ENCODE measurements at regions not wholly inside any gene's neighbourhood (a gene's known extent, or its start where the extent isn't known, plus 50 kb on each side); places are given as distances from the start of the nearest gene placed in this dataset.

GRCh38 chr11:121927097-121927785 lies 188.8 kb downstream of the BLID start:
- no peaks in the 10 kb centered on the region for H3K27me3 ChIP-seq (ENCODE audit: insufficient read depth, low read depth, low read length)
- H3K4me3 ChIP-seq (ENCODE audit: low read length) = no peak overlapping the region
- H2AFZ ChIP-seq (ENCODE audit: low read depth, low read length) = no peak overlapping the region
- TF ChIP-seq, protein P1, sequence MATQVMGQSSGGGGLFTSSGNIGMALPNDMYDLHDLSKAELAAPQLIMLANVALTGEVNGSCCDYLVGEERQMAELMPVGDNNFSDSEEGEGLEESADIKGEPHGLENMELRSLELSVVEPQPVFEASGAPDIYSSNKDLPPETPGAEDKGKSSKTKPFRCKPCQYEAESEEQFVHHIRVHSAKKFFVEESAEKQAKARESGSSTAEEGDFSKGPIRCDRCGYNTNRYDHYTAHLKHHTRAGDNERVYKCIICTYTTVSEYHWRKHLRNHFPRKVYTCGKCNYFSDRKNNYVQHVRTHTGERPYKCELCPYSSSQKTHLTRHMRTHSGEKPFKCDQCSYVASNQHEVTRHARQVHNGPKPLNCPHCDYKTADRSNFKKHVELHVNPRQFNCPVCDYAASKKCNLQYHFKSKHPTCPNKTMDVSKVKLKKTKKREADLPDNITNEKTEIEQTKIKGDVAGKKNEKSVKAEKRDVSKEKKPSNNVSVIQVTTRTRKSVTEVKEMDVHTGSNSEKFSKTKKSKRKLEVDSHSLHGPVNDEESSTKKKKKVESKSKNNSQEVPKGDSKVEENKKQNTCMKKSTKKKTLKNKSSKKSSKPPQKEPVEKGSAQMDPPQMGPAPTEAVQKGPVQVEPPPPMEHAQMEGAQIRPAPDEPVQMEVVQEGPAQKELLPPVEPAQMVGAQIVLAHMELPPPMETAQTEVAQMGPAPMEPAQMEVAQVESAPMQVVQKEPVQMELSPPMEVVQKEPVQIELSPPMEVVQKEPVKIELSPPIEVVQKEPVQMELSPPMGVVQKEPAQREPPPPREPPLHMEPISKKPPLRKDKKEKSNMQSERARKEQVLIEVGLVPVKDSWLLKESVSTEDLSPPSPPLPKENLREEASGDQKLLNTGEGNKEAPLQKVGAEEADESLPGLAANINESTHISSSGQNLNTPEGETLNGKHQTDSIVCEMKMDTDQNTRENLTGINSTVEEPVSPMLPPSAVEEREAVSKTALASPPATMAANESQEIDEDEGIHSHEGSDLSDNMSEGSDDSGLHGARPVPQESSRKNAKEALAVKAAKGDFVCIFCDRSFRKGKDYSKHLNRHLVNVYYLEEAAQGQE (IDR thresholded peaks at IDR 0.05; ENCODE audit: borderline replicate concordance) = no peak
- TF ChIP-seq MXI1 (conservative IDR thresholded peaks at IDR 0.05; ENCODE audit: poor library complexity, severe bottlenecking) (no peak), RAD21 (conservative IDR thresholded peaks at IDR 0.05) (no peak)
- H3K36me3 ChIP-seq (ENCODE audit: insufficient read depth, low read length) = no peaks in the 10 kb centered on the region
- no peak overlapping the region for H3K4me2 ChIP-seq (ENCODE audit: low read length)
- no peak overlapping the region for H3K9ac ChIP-seq (ENCODE audit: low read length)
- no peak overlapping the region for H3K27ac ChIP-seq (ENCODE audit: low read length)
- no peaks in the 10 kb centered on the region for H3K79me2 ChIP-seq (replicated peaks; ENCODE audit: insufficient read depth, low read length)
- no peaks in the 10 kb centered on the region for H3K9me3 ChIP-seq (ENCODE audit: low read length)
- H3F3A ChIP-seq (ENCODE audit: insufficient read depth, low read length, poor library complexity, severe bottlenecking) = peaks cover 3% of the 10 kb centered on the region
- H4K20me1 ChIP-seq (ENCODE audit: insufficient read depth) = no peaks in the 10 kb centered on the region
- no peaks in the 10 kb centered on the region for H3K9me2 ChIP-seq (ENCODE audit: insufficient read depth, low read length)

DNA sequence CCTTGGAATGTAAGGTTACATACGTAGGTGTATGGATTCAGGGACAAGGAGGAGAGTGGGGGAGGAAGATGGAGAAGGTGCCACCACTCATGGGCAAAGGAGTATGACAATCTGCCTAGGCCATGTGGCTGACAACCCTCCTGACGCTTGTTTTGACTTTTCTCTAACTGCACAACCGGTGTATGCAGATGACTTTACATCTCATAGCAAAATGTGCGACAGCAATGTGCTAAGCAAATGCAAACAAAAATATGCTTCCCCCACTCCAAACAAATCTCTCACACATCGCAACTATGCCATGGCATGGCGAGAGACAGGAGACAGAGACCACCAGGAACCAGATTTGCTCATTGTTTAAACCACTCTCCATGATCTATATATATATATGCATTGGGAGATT lies 191.8 kb downstream of the BLID start:
- H3K27ac ChIP-seq (ENCODE audit: low read length) = no peak overlapping the region
- H3K9me2 ChIP-seq (ENCODE audit: insufficient read depth, low read length) = no peaks in the 10 kb centered on the region
- H3K4me3 ChIP-seq (ENCODE audit: low read length) = no peak overlapping the region
- TF ChIP-seq POLR2AphosphoS5 (IDR thresholded peaks at IDR 0.05) (no peak), RAD21 (conservative IDR thresholded peaks at IDR 0.05) (no peak), SMC3 (conservative IDR thresholded peaks at IDR 0.05; ENCODE audit: poor library complexity) (no peak), EZH2 (IDR thresholded peaks at IDR 0.05; ENCODE audit: borderline replicate concordance, insufficient read depth, low read length, poor library complexity, severe bottlenecking) (no peak), TAF1 (IDR thresholded peaks at IDR 0.05; ENCODE audit: low read depth) (no peak)
- TF ChIP-seq, protein P2, sequence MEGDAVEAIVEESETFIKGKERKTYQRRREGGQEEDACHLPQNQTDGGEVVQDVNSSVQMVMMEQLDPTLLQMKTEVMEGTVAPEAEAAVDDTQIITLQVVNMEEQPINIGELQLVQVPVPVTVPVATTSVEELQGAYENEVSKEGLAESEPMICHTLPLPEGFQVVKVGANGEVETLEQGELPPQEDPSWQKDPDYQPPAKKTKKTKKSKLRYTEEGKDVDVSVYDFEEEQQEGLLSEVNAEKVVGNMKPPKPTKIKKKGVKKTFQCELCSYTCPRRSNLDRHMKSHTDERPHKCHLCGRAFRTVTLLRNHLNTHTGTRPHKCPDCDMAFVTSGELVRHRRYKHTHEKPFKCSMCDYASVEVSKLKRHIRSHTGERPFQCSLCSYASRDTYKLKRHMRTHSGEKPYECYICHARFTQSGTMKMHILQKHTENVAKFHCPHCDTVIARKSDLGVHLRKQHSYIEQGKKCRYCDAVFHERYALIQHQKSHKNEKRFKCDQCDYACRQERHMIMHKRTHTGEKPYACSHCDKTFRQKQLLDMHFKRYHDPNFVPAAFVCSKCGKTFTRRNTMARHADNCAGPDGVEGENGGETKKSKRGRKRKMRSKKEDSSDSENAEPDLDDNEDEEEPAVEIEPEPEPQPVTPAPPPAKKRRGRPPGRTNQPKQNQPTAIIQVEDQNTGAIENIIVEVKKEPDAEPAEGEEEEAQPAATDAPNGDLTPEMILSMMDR (IDR thresholded peaks at IDR 0.05; ENCODE audit: poor library complexity, severe bottlenecking) = no peak
- TF ChIP-seq, protein P1 (IDR thresholded peaks at IDR 0.05; ENCODE audit: borderline replicate concordance) = no peak
- H4K20me1 ChIP-seq (ENCODE audit: insufficient read depth) = no peaks in the 10 kb centered on the region
- no peaks in the 10 kb centered on the region for H3K27me3 ChIP-seq (ENCODE audit: insufficient read depth, low read depth, low read length)
- no peak overlapping the region for H3K9ac ChIP-seq (ENCODE audit: low read length)
- no peaks in the 10 kb centered on the region for H3K9me3 ChIP-seq (ENCODE audit: low read length)
- no peaks in the 10 kb centered on the region for H3K79me2 ChIP-seq (replicated peaks; ENCODE audit: insufficient read depth, low read length)
- H3F3A ChIP-seq (ENCODE audit: insufficient read depth, low read length, poor library complexity, severe bottlenecking) = peaks cover under 1% of the 10 kb centered on the region
- H3K4me2 ChIP-seq (ENCODE audit: low read length) = no peak overlapping the region
- H3K36me3 ChIP-seq (ENCODE audit: insufficient read depth, low read length) = no peaks in the 10 kb centered on the region
- no peak overlapping the region for H2AFZ ChIP-seq (ENCODE audit: low read depth, low read length)

Measured in neural cell (in vitro differentiated cells).